OCI-LY1 (cell line): ENCODE measurements at regions not wholly inside any gene's neighbourhood (a gene's known extent, or its start where the extent isn't known, plus 50 kb on each side); places are given as distances from the start of the nearest gene placed in this dataset.

Experiments
- EZH2 ChIP-seq: fragments of 200-600 bp; sonication (generic), shearing (Covaris generic); IDR thresholded peaks from 2 replicates; pipeline ENCODE4 v1.8.0; 2017; ENCODE audit warnings: borderline replicate concordance, mixed run types, mild to moderate bottlenecking, antibody characterized with exemption, low read length, moderate library complexity, mixed read lengths
- TF ChIP-seq, protein P1 (sequence below): fragments of 200-600 bp; sonication (generic), shearing (Covaris generic); IDR thresholded peaks from 2 replicates; pipeline ENCODE4 v1.5.1; 2017; ENCODE audit warnings: mild to moderate bottlenecking, antibody characterized with exemption, low read length, moderate library complexity, mixed read lengths

DNA sequence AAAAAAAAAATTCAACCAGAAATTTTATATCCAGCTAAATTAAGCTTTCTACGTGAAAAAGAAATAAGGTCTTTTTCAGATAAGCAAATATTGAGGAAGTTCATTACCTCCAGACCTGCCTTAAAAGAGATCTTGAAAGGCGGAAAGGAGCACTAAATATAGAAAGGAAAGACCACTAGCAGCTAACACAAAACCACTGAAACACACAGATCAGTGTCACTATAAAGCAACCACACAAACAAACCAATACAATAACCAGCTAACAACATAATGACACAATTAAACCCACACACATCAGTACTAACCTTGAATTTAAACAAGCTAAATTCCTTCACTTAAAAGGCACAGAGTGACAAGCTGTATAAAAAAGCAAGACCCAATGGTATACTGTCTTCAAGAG, 958.3 kb downstream of the TSN start:
- TF ChIP-seq EZH2 = no peak
- TF ChIP-seq, protein P1, sequence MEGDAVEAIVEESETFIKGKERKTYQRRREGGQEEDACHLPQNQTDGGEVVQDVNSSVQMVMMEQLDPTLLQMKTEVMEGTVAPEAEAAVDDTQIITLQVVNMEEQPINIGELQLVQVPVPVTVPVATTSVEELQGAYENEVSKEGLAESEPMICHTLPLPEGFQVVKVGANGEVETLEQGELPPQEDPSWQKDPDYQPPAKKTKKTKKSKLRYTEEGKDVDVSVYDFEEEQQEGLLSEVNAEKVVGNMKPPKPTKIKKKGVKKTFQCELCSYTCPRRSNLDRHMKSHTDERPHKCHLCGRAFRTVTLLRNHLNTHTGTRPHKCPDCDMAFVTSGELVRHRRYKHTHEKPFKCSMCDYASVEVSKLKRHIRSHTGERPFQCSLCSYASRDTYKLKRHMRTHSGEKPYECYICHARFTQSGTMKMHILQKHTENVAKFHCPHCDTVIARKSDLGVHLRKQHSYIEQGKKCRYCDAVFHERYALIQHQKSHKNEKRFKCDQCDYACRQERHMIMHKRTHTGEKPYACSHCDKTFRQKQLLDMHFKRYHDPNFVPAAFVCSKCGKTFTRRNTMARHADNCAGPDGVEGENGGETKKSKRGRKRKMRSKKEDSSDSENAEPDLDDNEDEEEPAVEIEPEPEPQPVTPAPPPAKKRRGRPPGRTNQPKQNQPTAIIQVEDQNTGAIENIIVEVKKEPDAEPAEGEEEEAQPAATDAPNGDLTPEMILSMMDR = no peak
